WTC11 (cell line): ENCODE measurements at regions not wholly inside any gene's neighbourhood (a gene's known extent, or its start where the extent isn't known, plus 50 kb on each side); places are given as distances from the start of the nearest gene placed in this dataset.

ENCODE experiments used
- ATAC-seq: fragments of 200-7000 bp; cut with Tn5 transposase; 2 replicates; pipeline ENCODE4 v1.10.0; 2021; ENCODE audit warnings: mild to moderate bottlenecking, moderate library complexity
- CTCF ChIA-PET: fragments of 300-600 bp; sonication (Branson Sonifier 250); formaldehyde crosslinking; loops from one replicate; lab custom pipeline; 2021; ENCODE audit warnings: antibody characterized with exemption; lab: Charles Lee
- POLR2A ChIA-PET: fragments of 350-600 bp; sonication (Branson Sonifier 250); formaldehyde crosslinking; loops from one replicate; lab custom pipeline; 2021; ENCODE audit warnings: antibody characterized with exemption; lab: Charles Lee
- DNase-seq: peaks from one replicate; pipeline ENCODE4 v3.0.0; 2021; ENCODE audit warnings: low spot score
- H3K27ac Mint-ChIP-seq: 2 replicates; pipeline ENCODE4 v1.8.0; 2021; ENCODE audit warnings: mixed read lengths
- H3K27me3 Mint-ChIP-seq: 2 replicates; pipeline ENCODE4 v1.8.0; 2021; ENCODE audit warnings: low read depth, mild to moderate bottlenecking, moderate library complexity, mixed read lengths
- H3K36me3 Mint-ChIP-seq: 2 replicates; pipeline ENCODE4 v1.8.0; 2021; ENCODE audit warnings: mixed read lengths
- H3K4me1 Mint-ChIP-seq: 2 replicates; pipeline ENCODE4 v1.8.0; 2022; ENCODE audit warnings: mixed read lengths
- H3K4me3 Mint-ChIP-seq: 2 replicates; pipeline ENCODE4 v1.8.0; 2021; ENCODE audit warnings: mild to moderate bottlenecking, moderate library complexity, mixed read lengths
- H3K9me3 Mint-ChIP-seq: 2 replicates; pipeline ENCODE4 v1.8.0; 2021; ENCODE audit warnings: mixed read lengths
- ATF1 ChIP-seq: sonication (generic); formaldehyde crosslinking; IDR thresholded peaks from 2 replicates; pipeline ENCODE4 v1.8.1; 2023; ENCODE audit warnings: mild to moderate bottlenecking, moderate library complexity, missing genetic modification reagents
- CREB1 ChIP-seq: sonication (generic); formaldehyde crosslinking; IDR thresholded peaks from 2 replicates; pipeline ENCODE4 v1.8.0; 2023; ENCODE audit warnings: mild to moderate bottlenecking, missing genetic modification reagents
- EMX1 ChIP-seq: fragments of 250-450 bp; sonication (Bioruptor Pico); IDR thresholded peaks from 2 replicates; pipeline ENCODE4 v1.8.0; 2021; ENCODE audit warnings: mild to moderate bottlenecking
- FOXK1 ChIP-seq: sonication (generic); formaldehyde crosslinking; IDR thresholded peaks from 2 replicates; pipeline ENCODE4 v1.8.0; 2022; ENCODE audit warnings: mild to moderate bottlenecking, moderate library complexity, missing genetic modification reagents
- GABPB1 ChIP-seq: sonication (generic); formaldehyde crosslinking; IDR thresholded peaks from 2 replicates; pipeline ENCODE4 v1.8.1; 2023; ENCODE audit warnings: mild to moderate bottlenecking, missing genetic modification reagents
- MYBL2 ChIP-seq: sonication (generic); formaldehyde crosslinking; IDR thresholded peaks from 2 replicates; pipeline ENCODE4 v1.8.1; 2023; ENCODE audit warnings: mild to moderate bottlenecking, moderate library complexity, missing genetic modification reagents
- NFYB ChIP-seq: sonication (generic); formaldehyde crosslinking; conservative IDR thresholded peaks from 2 replicates; pipeline ENCODE4 v1.8.0; 2022; ENCODE audit warnings: low read depth, missing genetic modification reagents
- NR1H2 ChIP-seq: sonication (generic); formaldehyde crosslinking; IDR thresholded peaks from 2 replicates; pipeline ENCODE4 v1.9.0; 2021; ENCODE audit warnings: mild to moderate bottlenecking, moderate library complexity, missing genetic modification reagents
- PRDM15 ChIP-seq: sonication (generic); formaldehyde crosslinking; IDR thresholded peaks from 2 replicates; pipeline ENCODE4 v1.8.0; 2022; ENCODE audit warnings: missing genetic modification reagents
- SP1 ChIP-seq: sonication (generic); formaldehyde crosslinking; conservative IDR thresholded peaks from 2 replicates; pipeline ENCODE4 v1.8.1; 2022; ENCODE audit warnings: missing genetic modification reagents
- TEAD1 ChIP-seq: sonication (generic); formaldehyde crosslinking; IDR thresholded peaks from 2 replicates; pipeline ENCODE4 v1.8.0; 2022; ENCODE audit warnings: mild to moderate bottlenecking, missing genetic modification reagents
- TEAD4 ChIP-seq: sonication (generic); formaldehyde crosslinking; IDR thresholded peaks from 2 replicates; pipeline ENCODE4 v1.8.0; 2022; ENCODE audit warnings: mild to moderate bottlenecking, missing genetic modification reagents
- ZBTB21 ChIP-seq: sonication (generic); formaldehyde crosslinking; IDR thresholded peaks from 2 replicates; pipeline ENCODE4 v1.8.1; 2023; ENCODE audit warnings: mild to moderate bottlenecking, missing genetic modification reagents, borderline replicate concordance
- ZMAT4 ChIP-seq: fragments of 250-450 bp; sonication (Bioruptor Pico); IDR thresholded peaks from 2 replicates; pipeline ENCODE4 v1.9.0; 2021; ENCODE audit warnings: mild to moderate bottlenecking
- ZNF396 ChIP-seq: fragments of 250-450 bp; sonication (Bioruptor Pico); IDR thresholded peaks from 2 replicates; pipeline ENCODE4 v1.8.0; 2021; ENCODE audit warnings: mild to moderate bottlenecking, moderate library complexity, borderline replicate concordance
- ZNF416 ChIP-seq: fragments of 250-450 bp; sonication (Bioruptor Pico); IDR thresholded peaks from 2 replicates; pipeline ENCODE4 v1.9.0; 2021; ENCODE audit warnings: mild to moderate bottlenecking, inconsistent platforms
- ZNF425 ChIP-seq: fragments of 250-450 bp; sonication (Bioruptor Pico); conservative IDR thresholded peaks from 2 replicates; pipeline ENCODE4 v1.9.0; 2021; ENCODE audit warnings: mild to moderate bottlenecking
- ZNF532 ChIP-seq: fragments of 250-450 bp; sonication (Bioruptor Pico); IDR thresholded peaks from 2 replicates; pipeline ENCODE4 v1.9.0; 2021; ENCODE audit warnings: mild to moderate bottlenecking, borderline replicate concordance
- TF ChIP-seq, protein P1 (sequence below): sonication (generic); formaldehyde crosslinking; conservative IDR thresholded peaks from 2 replicates; pipeline ENCODE4 v1.8.1; 2022; ENCODE audit warnings: mild to moderate bottlenecking, missing genetic modification reagents
- TF ChIP-seq, protein P2 (sequence below): sonication (generic); formaldehyde crosslinking; IDR thresholded peaks from 2 replicates; pipeline ENCODE4 v1.8.0; 2023; ENCODE audit warnings: missing genetic modification reagents
- TF ChIP-seq, protein P3 (sequence below): sonication (generic); formaldehyde crosslinking; IDR thresholded peaks from 2 replicates; pipeline ENCODE4 v1.8.0; 2022; ENCODE audit warnings: mild to moderate bottlenecking, missing genetic modification reagents

DNA sequence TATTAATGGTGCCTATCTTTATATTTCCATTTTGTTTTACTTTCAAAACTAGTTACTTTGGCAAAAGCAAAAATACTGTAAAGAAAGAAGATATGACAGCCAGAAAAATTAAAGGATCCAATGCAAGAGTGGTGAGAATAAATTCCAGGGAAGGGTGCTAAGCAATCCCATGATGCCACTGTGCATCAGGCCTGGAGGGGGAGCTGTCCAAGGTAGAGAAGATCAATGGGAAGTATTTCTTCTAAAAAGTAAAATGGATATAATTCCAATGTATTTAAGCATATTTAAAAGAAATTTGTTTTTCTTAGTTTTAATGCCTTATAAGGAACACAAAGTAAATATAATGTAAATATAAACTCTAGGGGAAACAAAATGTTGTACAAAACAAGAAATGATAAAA lies 1382.2 kb upstream of the B3GALT2 start:
- POLR2A ChIA-PET, result no interaction called here
- Mint-ChIP-seq H3K4me1 (no peaks in the 10 kb centered on the region), H3K27ac (no peak overlapping the region), H3K4me3 (no peak overlapping the region), H3K9me3 (peaks cover 5% of the 10 kb centered on the region; the same call in 1 of the 2 replicates), H3K36me3 (no peaks in the 10 kb centered on the region), H3K27me3 (no peaks in the 10 kb centered on the region)
- CTCF ChIA-PET, result no interaction called here
- ATAC-seq, result no peak
- TF ChIP-seq NR1H2 (CRISPR knock-in tag) (no peak), TEAD1 (CRISPR knock-in tag) (no peak), CREB1 (CRISPR knock-in tag) (no peak), ZNF532 (CRISPR knock-in tag) (no peak), ZNF425 (CRISPR knock-in tag) (no peak), EMX1 (CRISPR knock-in tag) (no peak), ZNF396 (CRISPR knock-in tag) (no peak), ZBTB21 (CRISPR knock-in tag) (no peak), ATF1 (no peak)
- no peak for DNase-seq

GRCh38 chr1:194548071-194548470 lies 1361.7 kb upstream of the B3GALT2 start:
- 0 out of 2 replicates have a peak, but pooled peaks cover 6% of the 10 kb centered on the region for H3K4me1 Mint-ChIP-seq
- no peak for ATAC-seq
- no peaks in the 10 kb centered on the region for H3K27me3 Mint-ChIP-seq
- no peak overlapping the region for H3K27ac Mint-ChIP-seq
- H3K9me3 Mint-ChIP-seq, result peaks cover 13% of the 10 kb centered on the region
- peaks cover under 1% of the 10 kb centered on the region; the same call in 1 of the 2 replicates for H3K36me3 Mint-ChIP-seq
- ChIA-PET POLR2A (no interaction called here), CTCF (no interaction called here)
- H3K4me3 Mint-ChIP-seq, result no peak overlapping the region
- no peak for DNase-seq
- TF ChIP-seq PRDM15 (no peak), ZNF416 (no peak), ZMAT4 (CRISPR knock-in tag) (no peak), SP1 (no peak), FOXK1 (no peak), MYBL2 (no peak), CREB1 (CRISPR knock-in tag) (no peak), TEAD4 (CRISPR knock-in tag) (no peak), NFYB (CRISPR knock-in tag) (no peak), GABPB1 (CRISPR knock-in tag) (no peak)
- TF ChIP-seq, protein P1, sequence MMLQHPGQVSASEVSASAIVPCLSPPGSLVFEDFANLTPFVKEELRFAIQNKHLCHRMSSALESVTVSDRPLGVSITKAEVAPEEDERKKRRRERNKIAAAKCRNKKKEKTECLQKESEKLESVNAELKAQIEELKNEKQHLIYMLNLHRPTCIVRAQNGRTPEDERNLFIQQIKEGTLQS (CRISPR knock-in tag), result no peak
- TF ChIP-seq, protein P2, sequence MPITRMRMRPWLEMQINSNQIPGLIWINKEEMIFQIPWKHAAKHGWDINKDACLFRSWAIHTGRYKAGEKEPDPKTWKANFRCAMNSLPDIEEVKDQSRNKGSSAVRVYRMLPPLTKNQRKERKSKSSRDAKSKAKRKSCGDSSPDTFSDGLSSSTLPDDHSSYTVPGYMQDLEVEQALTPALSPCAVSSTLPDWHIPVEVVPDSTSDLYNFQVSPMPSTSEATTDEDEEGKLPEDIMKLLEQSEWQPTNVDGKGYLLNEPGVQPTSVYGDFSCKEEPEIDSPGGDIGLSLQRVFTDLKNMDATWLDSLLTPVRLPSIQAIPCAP (CRISPR knock-in tag), result no peak
- TF ChIP-seq, protein P3, sequence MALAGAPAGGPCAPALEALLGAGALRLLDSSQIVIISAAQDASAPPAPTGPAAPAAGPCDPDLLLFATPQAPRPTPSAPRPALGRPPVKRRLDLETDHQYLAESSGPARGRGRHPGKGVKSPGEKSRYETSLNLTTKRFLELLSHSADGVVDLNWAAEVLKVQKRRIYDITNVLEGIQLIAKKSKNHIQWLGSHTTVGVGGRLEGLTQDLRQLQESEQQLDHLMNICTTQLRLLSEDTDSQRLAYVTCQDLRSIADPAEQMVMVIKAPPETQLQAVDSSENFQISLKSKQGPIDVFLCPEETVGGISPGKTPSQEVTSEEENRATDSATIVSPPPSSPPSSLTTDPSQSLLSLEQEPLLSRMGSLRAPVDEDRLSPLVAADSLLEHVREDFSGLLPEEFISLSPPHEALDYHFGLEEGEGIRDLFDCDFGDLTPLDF (CRISPR knock-in tag), result no peak
